GM10248 (cell line): ENCODE measurements at regions not wholly inside any gene's neighbourhood (a gene's known extent, or its start where the extent isn't known, plus 50 kb on each side); places are given as distances from the start of the nearest gene placed in this dataset.

Experiments
- CTCF ChIA-PET: fragments of 300-600 bp; sonication (Branson Sonifier 250); formaldehyde crosslinking; extraction: SDS; loops from one replicate; lab custom pipeline; 2021; ENCODE audit warnings: antibody characterized with exemption; lab: Yijun Ruan, JAX
- POLR2A ChIA-PET: fragments of 350-650 bp; sonication (Branson Sonifier 250); formaldehyde crosslinking; extraction: SDS; loops from one replicate; lab custom pipeline; 2020; ENCODE audit warnings: antibody characterized with exemption; lab: Yijun Ruan, JAX
- DNase-seq: peaks from one replicate; pipeline ENCODE4 v3.0.0; 2012; ENCODE audit errors: extremely low spot score
- CTCF ChIP-seq: IDR thresholded peaks from 2 replicates; pipeline ENCODE4 v1.5.1; 2012; ENCODE audit warnings: mild to moderate bottlenecking, low read depth; ENCODE audit errors: extremely low read depth, missing control alignments, control extremely low read depth

GRCh38 chr12:75765170-75766059, 254.0 kb upstream of the KRR1 start:
- ChIA-PET POLR2A (interaction anchor here (0.6 kb wide), 1 partner anchor 37 kb away, joined by 3 read pairs; no protein-coding TSS in a partner anchor), CTCF (interaction anchor here (1.0 to 3.0 kb wide), 3 partner anchors 11 to 239 kb away, joined by 3 to 8 read pairs (median 4); no protein-coding TSS in a partner anchor)
- TF ChIP-seq CTCF: no peak
- DNase-seq: no peak

GRCh38 chr12:75764091-75764841, 252.9 kb upstream of the KRR1 start:
- POLR2A ChIA-PET: no interaction called here

GRCh38 chr12:75760573-75761294, 249.3 kb upstream of the KRR1 start:
- POLR2A ChIA-PET: no interaction called here
- no peak for TF ChIP-seq CTCF
- no peak for DNase-seq
- CTCF ChIA-PET: interaction anchor here (1.0 kb wide), 1 partner anchor 22 kb away, joined by 3 read pairs; no protein-coding TSS in a partner anchor

More at GRCh38 chr12:75764091-75764841, 252.9 kb upstream of the KRR1 start:
- no peak for TF ChIP-seq CTCF
- no peak for DNase-seq
- CTCF ChIA-PET: interaction anchor here (1.2 to 3.0 kb wide), 4 partner anchors 10 to 279 kb away, joined by 3 to 8 read pairs (median 6); no protein-coding TSS in a partner anchor

GRCh38 chr12:75759842-75760572, 248.6 kb upstream of the KRR1 start:
- POLR2A ChIA-PET: no interaction called here
- TF ChIP-seq CTCF: no peak
- CTCF ChIA-PET: no interaction called here
- no peak for DNase-seq

- ChIA-PET POLR2A (no interaction called here), CTCF (no interaction called here)
- TF ChIP-seq CTCF: no peak
- DNase-seq: no peak
Observed at GRCh38 chr12:75759196-75759595, 247.8 kb upstream of the KRR1 start.
